ENCODE measurements at regions not wholly inside any gene's neighbourhood (a gene's known extent, or its start where the extent isn't known, plus 50 kb on each side); places are given as distances from the start of the nearest gene placed in this dataset.

DNA sequence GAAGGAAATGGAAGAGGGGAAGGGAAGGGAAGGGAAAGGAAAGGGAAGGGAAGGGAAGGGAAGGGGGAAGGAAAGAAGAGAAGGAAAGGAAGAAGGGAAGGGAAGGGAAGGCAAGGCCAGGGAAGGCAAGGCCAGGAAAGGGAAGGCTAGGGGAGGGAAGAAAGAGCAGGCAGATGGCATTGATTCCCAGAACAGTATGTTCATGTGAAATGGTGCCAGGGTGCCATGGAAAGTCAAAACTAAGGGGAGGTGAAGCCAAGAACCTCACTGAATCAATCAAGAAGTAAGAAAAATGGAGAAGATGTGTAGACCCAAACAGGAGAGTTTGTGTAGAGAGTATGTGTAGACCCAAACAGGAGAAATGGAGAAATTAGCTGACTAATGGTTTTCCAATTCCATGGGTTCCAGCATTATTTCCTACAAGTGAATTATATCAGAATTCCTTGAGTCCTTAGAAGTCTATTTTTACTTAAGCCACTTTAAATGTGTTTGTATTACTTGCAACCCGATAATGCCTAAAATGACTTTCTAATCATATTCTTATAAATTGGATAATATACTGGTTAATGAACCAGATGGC lies 367.6 kb downstream of the TXNL1 start:
- no peak for DNase-seq

DNA sequence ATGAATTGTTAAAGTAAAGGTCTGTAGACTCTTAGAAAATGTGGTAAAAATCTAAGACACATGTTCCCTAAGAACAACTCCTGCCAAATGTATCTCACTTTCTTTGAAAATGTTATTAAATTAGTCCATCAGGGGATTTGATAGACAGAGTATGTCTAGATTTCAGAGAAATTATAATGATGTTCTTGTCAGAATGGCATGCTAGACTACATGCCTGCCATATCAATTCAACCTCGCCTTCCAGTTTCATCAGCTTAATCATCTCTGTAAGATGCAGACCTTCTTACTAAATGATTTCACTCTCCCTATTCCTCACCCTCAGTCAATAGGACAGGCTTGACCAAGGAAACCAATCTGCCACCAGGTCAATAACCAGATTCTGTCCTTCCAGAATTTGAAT lies 368.4 kb downstream of the TXNL1 start:
- no peak for DNase-seq

DNA sequence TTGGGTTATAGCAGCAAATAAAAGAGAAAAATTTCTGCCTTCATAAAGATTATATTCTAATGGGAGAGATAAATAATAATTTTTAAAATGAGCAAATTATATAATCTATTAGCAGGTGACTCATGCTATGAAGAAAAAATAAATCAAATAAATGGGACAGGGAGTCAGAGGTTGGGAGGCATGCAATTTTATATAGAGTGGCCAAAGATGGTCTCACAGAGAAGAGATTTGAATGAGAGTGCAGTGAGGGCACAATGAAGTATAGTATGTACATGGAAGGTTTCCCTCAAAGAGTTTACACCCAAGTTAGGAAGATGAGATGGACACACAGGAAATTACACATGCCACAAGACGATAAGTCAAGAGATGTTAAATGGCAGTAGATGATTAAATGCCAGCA lies 369.4 kb downstream of the TXNL1 start:
- DNase-seq: no peak

DNA sequence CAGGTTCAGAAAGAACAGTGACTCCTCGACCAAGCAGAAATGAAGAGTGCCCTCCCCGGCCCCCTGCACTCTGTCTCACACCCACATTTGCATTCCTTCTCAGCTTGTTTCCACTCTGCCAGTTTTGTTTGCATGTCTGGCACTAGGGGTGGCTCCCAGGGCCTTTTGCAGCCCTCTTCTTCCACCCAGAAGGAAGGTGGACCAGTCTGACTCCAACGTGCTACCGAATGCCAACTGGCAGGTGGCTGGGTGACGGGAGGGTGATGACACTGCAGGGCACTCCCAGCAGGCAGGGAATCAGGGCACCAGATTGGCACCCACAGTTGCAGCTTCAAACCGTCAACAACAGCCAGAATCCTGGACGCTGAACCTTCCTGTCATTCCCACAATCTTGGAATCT lies 371.1 kb downstream of the TXNL1 start:
- no peak for DNase-seq

DNA sequence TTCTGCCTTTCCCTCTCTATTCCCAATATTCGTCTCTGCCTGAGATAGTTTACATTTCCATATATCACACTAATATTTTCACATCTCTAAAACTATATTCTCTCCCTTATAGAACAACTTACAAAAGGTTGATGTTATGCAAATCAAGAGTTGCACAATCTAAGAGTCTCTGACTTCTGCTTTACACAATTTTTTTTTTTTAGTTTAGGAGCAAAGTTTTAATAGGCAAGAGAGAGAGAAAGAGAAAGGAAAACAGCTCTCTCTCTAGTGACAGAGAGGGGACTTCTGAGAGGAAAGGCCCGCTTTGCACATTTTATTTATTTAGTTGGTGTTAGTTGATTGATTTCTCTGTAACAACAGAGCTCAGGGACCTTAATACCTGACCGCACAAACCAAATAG lies 380.2 kb downstream of the TXNL1 start:
- DNase-seq: peak in 1 of 2 donors; percentile 84

DNA sequence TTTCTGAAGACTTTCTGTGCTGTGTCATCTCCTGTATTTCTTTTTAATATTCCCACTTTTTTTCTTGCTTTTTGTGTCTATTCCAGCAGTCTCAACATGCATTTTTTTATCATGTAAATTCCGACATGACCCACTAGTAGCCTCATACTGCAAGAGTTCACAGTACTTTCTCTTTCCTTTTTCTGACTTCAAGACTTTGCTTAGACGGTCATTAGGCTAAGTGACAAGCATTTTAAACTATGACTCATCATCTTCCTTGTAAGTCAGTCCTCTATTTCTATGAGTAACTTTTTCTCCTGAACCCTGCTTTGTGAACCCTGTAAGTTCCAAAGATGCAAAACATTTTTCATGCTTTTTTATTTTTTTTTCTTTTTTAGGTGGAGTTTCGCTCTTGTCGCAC lies 381.2 kb downstream of the TXNL1 start:
- peak in 1 of 2 donors; percentile 96 for DNase-seq

DNA sequence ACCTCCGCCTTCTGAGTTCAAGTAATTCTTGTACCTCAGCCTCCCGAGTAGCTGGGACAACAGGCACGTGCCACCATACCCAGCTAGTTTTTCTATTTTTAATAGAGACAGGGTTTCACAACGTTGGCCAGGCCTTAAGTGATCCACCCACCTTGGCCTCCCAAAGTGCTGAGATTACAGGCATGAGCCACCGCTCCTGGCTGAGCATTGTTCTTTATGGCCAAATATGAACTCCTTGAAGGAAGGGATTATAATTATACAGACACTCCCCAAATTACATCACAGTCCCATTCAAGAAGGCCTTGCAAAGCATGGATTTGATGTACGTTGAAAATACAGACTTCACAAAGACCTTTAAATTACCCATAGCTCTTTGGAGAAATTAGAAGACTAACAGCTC lies 381.7 kb downstream of the TXNL1 start:
- DNase-seq: no peak

DNA sequence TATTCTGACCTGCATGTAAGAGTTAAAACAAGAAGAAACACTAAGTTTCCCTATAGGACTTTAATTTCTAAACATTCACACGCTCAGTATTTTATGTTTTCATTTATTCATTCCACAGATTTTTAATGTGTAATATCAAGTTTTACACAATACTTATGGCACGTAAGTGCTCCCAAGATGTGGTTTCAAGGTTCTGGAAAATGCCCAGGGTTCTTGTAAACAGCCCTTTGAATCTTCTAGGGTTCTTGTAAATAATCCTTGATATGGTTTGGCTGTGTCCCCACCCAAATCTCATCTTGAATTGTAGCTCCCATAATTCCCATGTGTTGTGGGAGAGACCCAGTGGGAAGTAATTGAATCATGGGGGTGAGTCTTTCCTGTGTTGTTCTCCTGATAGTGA lies 383.0 kb downstream of the TXNL1 start:
- no peak for DNase-seq

DNA sequence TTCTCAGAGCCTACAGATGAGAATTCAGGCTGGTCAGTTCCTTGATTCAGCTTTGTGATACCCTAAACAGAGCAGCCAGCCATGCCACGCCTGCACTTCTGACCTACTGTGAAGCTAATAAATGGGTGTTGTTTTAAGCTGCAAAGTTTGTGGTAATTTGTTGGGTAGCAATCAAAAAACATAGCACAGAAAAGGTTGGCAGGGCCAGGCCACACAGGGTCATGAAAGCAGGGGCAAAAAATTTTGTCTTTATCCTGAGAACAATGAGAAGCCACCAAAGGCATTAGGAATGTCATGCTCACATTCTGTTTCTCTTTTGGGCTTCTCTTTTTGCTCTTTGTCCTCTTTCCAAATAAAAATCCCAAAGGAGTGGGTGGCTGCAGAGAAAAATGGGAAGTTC lies 385.9 kb downstream of the TXNL1 start:
- DNase-seq: no peak

DNA sequence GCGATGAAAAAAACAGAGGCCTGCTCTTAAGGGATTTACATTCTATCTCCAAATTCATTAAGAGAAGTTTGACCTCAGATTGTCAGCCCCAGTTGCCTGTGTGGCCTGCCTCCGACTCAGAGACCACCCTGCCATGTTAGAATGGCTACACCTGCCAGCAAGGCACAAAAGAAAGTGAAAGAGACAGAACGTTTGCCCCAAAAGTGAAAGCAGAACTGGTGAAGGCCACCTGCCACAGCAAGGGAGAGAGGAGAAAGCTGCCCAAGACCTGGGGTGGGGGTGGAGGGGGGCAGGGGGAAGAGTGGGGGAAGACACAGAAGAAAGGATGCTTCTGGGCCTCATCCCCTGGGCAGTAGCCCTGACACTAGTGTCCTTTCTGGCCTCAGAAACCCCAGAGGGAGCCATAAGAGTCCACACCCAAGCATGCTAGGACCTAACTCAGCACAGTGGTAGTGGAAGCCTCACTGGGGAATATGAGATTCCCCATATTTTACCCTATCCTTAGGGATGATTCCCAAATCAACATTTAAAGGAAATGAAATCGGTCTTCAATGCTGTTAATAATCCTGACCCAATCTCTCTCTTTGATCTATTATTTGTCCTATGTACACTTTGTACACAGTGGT lies 389.7 kb downstream of the TXNL1 start:
- DNase-seq: peak in 1 of 2 donors; percentile 69

DNA sequence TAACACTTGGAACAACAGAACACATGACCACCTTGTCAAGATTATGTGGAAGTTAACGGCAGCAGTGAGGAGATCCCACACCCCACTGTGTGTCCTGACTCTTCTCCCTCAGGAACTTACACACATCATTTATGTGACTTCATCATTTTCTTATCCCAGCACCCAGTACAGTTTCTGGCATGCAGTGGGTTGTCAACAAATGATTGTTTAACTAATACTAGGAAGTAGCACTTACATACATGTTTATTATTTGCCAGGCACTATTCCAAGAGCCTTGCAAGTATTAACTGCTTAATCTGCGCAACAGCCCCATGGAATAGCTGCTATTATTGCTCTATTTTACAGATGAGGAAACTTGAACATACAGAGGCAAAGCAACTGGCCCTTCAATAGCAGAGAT lies 391.5 kb downstream of the TXNL1 start:
- DNase-seq: no peak

DNA sequence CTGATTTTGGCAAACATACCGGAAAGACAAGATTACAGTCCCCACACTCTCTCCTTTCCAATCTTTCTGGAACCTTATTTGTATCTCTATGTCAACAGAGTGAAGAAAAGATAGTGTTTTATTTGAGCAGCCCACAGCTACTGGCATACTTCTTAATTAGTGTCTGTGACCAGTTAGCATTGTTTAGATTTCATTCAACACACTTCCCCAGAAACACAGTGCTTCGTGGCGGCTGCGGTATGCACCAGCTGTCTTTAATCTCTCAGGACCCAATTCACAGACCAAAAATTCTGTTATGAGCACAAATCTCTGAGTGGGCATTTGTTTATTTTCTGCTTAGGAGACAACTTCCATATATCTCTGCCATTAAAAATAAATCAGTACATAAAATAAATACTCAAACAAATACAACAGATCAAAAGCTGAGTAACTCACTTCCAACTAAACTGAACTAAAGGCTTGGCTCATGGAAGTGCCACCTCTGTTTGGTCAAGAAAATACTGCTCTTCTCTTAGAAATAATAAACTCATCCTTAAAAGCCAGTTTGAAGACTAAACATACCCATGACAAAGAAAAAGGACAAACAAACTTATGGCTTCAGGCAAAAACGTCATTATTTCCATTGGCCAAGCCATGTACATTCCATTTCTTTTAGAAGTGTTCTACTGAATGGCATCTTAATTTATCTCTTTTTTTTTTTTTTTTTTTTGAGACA lies 392.4 kb downstream of the TXNL1 start:
- no peak for DNase-seq

DNA sequence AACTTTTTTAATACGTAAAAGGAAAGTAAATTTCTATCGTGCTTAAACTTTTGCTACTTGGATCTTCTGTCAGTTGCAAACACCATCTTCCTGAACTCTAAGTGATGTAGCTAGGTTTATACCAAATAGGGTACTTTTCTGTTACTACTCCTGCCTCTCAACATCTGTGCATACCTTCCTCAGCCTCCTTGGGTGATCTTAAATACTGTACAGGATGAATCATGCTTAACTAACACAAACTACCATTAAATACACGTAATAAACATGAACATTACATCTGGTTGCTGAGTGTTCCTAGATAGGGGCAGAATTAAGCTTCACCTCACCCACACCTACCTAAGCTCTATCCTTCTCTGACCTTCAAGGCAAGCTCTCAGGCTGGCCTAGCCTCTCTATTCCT lies 398.0 kb downstream of the TXNL1 start:
- no peak for DNase-seq

DNA sequence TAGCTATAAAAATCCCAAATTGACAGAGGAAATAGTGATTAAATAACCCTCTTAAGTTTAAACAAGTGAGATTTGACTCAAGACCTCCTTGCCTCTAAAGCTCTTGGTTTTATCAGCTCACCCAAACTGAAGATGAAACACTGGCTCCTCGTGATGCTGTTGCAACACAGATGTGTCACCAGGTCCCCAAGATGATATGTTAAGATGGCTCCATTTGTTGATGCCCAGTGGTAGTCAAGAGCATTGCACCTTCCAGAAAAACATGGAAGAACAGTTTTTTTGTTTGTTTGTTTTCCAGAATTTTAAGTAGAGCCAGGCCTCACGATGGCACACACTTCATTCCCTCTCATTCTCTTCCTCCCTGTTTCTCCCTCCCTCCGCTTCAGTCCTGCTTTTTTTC lies 399.8 kb downstream of the TXNL1 start:
- DNase-seq: no peak

DNA sequence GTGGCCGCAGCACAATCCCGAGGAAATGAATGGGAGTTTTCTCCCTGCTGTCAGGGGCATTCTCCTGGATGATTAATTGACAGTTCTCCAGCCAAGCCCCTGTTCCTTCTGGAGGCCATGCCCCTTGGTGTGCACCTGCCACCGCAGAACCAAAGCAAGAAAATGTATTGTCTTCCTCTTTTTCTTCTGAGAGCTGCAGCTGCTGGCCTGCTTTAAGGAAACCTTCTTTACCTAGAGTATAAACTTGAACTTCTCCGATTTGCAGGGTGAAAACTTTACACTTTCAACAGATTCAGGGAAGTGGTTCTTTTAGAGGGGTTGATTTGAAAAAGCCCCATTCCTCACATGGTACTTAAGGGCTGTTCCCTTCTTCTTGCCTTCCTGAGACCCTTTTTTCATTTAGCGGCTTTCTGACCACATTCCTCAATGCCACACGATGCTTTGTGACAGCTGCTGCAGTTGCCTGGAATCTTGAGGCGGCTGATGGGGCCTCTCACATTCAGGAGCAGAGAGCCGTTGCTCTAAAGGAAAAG lies 402.8 kb downstream of the TXNL1 start:
- DNase-seq: peak in 1 of 2 donors; percentile 39

DNA sequence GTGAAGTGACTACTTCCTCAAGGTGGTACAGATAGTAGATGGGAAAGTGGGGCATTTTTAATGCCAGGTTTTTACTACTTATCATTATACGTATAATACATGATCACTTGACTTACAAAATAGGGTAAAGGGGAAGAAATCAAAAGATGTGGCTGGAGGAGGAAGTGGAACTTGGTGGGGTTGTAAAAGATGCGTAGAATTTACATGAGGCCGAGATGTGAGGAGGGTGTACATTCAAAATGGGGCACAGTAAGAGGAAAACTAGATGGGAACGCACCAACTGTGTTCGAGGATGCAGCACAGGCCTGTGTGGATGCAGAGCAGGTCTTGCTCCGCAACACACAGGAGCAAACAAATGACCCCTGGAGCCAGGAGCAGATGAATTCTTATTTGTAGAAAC lies 403.3 kb downstream of the TXNL1 start:
- DNase-seq: no peak

DNA sequence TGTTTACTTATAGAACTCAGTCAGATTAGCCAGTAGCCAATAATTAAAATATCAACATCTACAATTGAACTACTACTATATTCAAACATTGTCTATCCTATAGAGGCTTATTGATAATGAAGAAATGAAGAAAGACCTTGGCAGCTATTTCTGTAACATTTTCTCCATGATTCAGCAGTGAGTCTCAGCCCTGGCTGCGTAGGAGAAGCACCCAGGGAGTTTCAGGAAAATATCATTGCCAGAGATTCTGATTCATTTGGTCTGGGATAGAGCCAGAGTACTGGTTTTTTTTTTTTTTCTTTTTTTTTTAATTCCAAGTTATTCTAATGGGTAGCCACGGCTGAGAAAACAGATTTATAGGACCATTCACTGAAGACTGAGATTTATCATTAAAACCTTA lies 404.8 kb downstream of the TXNL1 start:
- no peak for DNase-seq

DNA sequence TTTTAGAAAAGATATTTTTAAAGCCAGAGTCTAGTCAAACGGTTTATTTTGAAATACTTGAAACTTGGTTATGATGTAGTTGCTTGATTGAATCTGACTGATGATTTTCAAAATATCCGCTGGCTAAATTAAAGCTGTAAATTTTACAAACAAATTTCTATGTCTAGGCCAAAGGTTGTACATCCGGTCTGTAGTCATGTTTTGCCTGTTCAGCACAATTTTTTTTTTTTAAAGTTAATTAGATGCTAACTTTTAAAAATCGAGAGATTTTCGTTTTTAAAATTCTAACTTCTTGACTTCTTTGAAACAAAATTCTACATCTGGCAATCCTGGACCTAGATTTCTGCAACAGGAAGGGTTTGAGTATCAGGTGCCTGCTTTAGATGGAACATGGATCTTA lies 412.4 kb downstream of the TXNL1 start:
- no peak for DNase-seq

DNA sequence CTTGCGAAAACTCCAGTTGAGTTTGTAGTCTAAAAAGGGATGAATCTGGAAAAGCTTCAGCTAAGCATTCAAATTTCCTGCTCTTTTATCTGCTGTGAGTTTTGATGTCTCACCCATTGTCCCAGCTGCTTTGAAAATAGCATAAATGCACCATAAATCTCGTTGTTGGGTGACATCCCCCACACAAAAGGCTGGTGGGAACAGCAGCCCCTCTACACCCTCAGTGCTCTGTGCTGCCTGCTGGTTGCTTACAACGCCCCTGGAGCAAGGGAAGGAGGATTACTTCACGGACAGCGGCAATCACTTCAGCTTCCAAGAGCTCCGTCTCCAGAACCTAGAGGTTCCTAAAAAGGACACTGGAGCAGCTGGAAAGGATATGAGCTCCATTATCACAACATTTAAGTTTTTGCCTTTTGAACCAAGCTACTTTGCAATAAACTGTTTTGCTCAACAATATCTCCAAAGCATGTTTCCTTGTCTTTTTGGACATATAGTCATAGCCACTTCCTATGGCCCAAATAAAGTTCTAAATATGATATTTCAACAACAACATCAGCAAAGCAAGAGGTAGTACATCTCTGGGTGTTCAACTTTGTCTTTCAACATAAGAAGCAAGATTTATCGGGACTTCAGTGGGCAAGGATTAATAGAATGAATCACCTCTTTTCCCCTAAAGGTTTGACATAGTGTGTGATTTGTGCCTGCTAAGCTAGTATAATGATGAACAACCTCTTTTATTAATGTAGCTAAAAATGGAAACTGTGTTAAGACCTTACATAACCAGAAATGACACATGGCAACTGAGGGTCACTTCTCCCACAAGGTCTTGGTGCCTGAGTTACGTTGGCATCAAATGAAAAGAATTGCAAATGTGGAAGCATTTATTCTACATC lies 413.5 kb downstream of the TXNL1 start:
- no peak for DNase-seq

DNA sequence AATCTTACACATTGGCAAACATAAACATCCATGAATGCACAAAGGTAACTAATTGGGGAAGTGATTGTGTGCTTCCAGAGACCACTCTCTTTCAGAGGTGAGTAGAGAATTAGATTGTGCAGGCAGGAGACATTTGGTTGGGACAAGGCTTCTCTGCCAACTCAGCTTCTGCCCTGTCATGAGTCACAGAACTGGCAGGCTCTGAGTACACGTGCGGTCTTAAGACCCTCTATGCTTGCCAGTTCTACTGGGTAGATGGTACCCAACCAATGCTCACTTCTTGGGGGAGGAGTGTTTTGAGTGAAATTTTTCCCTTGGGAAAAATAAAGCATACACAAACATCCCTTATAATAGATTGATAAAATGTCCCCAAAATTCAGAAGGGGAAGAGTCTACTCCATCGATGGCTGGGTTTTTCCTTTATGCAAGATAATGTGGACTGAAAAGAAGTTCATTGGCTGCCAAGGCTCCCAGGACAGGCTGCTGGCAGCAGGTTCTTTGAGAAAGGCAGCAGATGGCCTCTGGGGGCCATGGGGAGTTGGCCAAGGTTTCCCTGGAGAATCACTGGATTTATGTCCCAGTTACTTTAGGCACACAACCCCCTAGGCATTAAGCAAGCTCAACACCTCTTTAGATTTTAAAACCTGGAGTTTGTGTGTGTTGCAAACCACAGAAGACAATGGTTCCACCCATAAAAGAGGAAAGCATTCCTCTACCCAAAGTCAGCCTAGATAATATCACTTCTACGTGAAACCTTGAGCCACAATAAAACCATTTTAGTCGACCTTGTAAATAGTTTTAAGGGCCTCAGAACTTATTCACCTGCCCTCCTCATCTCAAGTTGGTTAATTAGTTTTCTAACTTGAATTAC lies 417.0 kb downstream of the TXNL1 start:
- DNase-seq: no peak

DNA sequence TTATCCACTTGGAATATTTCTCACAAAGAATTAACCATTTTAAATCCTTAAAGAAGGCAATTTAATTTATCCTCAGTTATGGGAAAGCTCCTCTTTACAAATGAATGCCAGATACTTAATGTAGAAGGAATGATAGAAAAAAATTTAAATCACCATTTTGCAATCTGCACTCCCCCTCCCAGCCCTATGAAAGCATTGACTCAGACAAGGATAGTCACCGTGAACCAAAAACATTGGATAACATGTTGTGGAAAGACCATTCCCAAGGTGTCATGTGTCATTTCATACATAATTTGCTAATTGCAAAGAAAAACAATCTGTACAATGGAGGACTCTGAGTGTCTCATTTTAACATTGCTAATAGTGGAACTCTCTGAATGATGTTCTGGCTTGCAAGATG lies 421.0 kb downstream of the TXNL1 start:
- no peak for DNase-seq

DNA sequence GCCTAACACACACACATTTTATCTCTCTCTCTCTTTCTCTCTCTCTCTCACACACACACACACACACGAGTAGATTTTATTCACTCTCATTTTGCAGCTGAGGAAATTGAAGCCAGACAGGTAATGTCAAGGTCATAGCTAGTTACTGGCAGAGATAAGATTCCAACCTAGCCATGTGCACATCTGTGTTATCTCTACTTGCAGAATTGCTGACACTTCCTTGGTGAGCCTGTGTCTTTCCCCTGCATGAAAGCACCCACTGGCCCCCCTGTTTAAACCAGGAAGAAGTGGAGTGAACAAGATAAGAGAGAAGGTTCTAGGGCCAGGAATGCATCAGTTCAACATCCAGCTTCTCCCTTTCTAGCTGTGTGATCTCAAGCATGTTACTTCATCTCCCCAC lies 423.7 kb downstream of the TXNL1 start:
- DNase-seq: no peak
